GM12801 (cell line): ENCODE measurements at regions not wholly inside any gene's neighbourhood (a gene's known extent, or its start where the extent isn't known, plus 50 kb on each side); places are given as distances from the start of the nearest gene placed in this dataset.

Source experiments
- CTCF ChIP-seq: IDR thresholded peaks from one replicate; pipeline ENCODE4 v1.5.1; 2011; ENCODE audit warnings: control low read depth; ENCODE audit not compliant: insufficient read length; ENCODE audit errors: extremely low read depth

GRCh38 chr6:79764747-79765146, 133.6 kb downstream of the SH3BGRL2 start:
- TF ChIP-seq CTCF = no peak

GRCh38 chr6:79763301-79763700, 132.2 kb downstream of the SH3BGRL2 start:
- TF ChIP-seq CTCF = no peak

- no peak for TF ChIP-seq CTCF
Measured at GRCh38 chr6:79762370-79762769, 131.2 kb downstream of the SH3BGRL2 start.

- no peak for TF ChIP-seq CTCF
Measured at GRCh38 chr6:79756496-79756895, 125.4 kb downstream of the SH3BGRL2 start.

GRCh38 chr6:79755967-79756366, 124.8 kb downstream of the SH3BGRL2 start:
- TF ChIP-seq CTCF = no peak
